ENCODE measurements at regions not wholly inside any gene's neighbourhood (a gene's known extent, or its start where the extent isn't known, plus 50 kb on each side); places are given as distances from the start of the nearest gene placed in this dataset.

GRCh38 chr1:106798991-106799390 lies 257.5 kb upstream of the PRMT6 start:
- TF ChIP-seq HNF4G (IDR thresholded peaks at IDR 0.05) (no peak), YY1 (IDR thresholded peaks at IDR 0.05) (no peak), HNF4A (conservative IDR thresholded peaks at IDR 0.05) (no peak), SP1 (IDR thresholded peaks at IDR 0.05) (no peak), CTCF (IDR thresholded peaks at IDR 0.05; ENCODE audit: low read depth, low read length, missing input control) (no peak), FOXA1 (IDR thresholded peaks at IDR 0.05) (no peak), RXRA (IDR thresholded peaks at IDR 0.05) (no peak), JUND (IDR thresholded peaks at IDR 0.05) (no peak), TAF1 (conservative IDR thresholded peaks at IDR 0.05) (no peak), EGR1 (IDR thresholded peaks at IDR 0.05; ENCODE audit: low read depth in 2 of 2) (no peak), RAD21 (IDR thresholded peaks at IDR 0.05) (no peak), GABPA (IDR thresholded peaks at IDR 0.05 in 1 of 2, conservative IDR thresholded peaks at IDR 0.05 in 1 of 2) (no peak), NR2F2 (IDR thresholded peaks at IDR 0.05) (no peak), FOXA2 (IDR thresholded peaks at IDR 0.05) (no peak)
- TF ChIP-seq, protein P1, sequence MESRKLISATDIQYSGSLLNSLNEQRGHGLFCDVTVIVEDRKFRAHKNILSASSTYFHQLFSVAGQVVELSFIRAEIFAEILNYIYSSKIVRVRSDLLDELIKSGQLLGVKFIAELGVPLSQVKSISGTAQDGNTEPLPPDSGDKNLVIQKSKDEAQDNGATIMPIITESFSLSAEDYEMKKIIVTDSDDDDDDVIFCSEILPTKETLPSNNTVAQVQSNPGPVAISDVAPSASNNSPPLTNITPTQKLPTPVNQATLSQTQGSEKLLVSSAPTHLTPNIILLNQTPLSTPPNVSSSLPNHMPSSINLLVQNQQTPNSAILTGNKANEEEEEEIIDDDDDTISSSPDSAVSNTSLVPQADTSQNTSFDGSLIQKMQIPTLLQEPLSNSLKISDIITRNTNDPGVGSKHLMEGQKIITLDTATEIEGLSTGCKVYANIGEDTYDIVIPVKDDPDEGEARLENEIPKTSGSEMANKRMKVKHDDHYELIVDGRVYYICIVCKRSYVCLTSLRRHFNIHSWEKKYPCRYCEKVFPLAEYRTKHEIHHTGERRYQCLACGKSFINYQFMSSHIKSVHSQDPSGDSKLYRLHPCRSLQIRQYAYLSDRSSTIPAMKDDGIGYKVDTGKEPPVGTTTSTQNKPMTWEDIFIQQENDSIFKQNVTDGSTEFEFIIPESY (IDR thresholded peaks at IDR 0.05), result no peak
- TF ChIP-seq, protein P2, sequence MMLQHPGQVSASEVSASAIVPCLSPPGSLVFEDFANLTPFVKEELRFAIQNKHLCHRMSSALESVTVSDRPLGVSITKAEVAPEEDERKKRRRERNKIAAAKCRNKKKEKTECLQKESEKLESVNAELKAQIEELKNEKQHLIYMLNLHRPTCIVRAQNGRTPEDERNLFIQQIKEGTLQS (IDR thresholded peaks at IDR 0.05), result no peak
- TF ChIP-seq, protein P3, sequence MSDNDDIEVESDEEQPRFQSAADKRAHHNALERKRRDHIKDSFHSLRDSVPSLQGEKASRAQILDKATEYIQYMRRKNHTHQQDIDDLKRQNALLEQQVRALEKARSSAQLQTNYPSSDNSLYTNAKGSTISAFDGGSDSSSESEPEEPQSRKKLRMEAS (IDR thresholded peaks at IDR 0.05), result no peak
- TF ChIP-seq, protein P4, sequence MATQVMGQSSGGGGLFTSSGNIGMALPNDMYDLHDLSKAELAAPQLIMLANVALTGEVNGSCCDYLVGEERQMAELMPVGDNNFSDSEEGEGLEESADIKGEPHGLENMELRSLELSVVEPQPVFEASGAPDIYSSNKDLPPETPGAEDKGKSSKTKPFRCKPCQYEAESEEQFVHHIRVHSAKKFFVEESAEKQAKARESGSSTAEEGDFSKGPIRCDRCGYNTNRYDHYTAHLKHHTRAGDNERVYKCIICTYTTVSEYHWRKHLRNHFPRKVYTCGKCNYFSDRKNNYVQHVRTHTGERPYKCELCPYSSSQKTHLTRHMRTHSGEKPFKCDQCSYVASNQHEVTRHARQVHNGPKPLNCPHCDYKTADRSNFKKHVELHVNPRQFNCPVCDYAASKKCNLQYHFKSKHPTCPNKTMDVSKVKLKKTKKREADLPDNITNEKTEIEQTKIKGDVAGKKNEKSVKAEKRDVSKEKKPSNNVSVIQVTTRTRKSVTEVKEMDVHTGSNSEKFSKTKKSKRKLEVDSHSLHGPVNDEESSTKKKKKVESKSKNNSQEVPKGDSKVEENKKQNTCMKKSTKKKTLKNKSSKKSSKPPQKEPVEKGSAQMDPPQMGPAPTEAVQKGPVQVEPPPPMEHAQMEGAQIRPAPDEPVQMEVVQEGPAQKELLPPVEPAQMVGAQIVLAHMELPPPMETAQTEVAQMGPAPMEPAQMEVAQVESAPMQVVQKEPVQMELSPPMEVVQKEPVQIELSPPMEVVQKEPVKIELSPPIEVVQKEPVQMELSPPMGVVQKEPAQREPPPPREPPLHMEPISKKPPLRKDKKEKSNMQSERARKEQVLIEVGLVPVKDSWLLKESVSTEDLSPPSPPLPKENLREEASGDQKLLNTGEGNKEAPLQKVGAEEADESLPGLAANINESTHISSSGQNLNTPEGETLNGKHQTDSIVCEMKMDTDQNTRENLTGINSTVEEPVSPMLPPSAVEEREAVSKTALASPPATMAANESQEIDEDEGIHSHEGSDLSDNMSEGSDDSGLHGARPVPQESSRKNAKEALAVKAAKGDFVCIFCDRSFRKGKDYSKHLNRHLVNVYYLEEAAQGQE (IDR thresholded peaks at IDR 0.05), result no peak
- Histone ChIP-seq H3K9me3 (ENCODE audit: control insufficient read depth in 4 of 4, low read length in 3 of 4) (no peaks in the 10 kb centered on the region), H3K27ac (ENCODE audit: low read depth in 1 of 2, low read length in 2 of 2) (no peak overlapping the region), H3K9ac (ENCODE audit: low read depth in 1 of 2, low read length in 2 of 2) (no peak overlapping the region), H3K36me3 (ENCODE audit: control insufficient read depth in 4 of 4, insufficient read depth in 3 of 4, low read depth in 1 of 4, low read length in 3 of 4) (no peaks in the 10 kb centered on the region), H3K4me1 (ENCODE audit: control insufficient read depth in 4 of 4, insufficient read depth in 4 of 4, low read length in 3 of 4) (no peaks in the 10 kb centered on the region), H3K4me3 (ENCODE audit: low read depth in 1 of 3, low read length in 3 of 3) (no peak overlapping the region), H3K27me3 (ENCODE audit: control insufficient read depth in 4 of 4, insufficient read depth in 4 of 4, low read length in 3 of 4) (no peaks in the 10 kb centered on the region)
- WGBS, result 57% methylated on average over 4 of the region's 4 CpGs
- DNase-seq (ENCODE audit: low spot score), result no peak

Measured in liver (tissue), 8 donors.